Psoas muscle (tissue), 7 donors: ENCODE measurements at regions not wholly inside any gene's neighbourhood (a gene's known extent, or its start where the extent isn't known, plus 50 kb on each side); places are given as distances from the start of the nearest gene placed in this dataset.

ENCODE experiments used
- ATAC-seq, 4 donors: fragments of 200-7000 bp; cut with Tn5 transposase; one replicate each; pipeline ENCODE4 v1.9.1; 2020; ENCODE audit warnings: moderate library complexity in 3 of 4, mild to moderate bottlenecking in 2 of 4
- DNase-seq, 2 donors: peaks; one replicate each; pipeline ENCODE4 v3.0.0-alpha.2; 2020
- H3K27ac ChIP-seq: fragments of 200-600 bp; one replicate; pipeline ENCODE4 v1.8.0; 2022
- H3K27me3 ChIP-seq, 3 donors: fragments of 200-600 bp in 1 of 3; one replicate each; pipeline versions ENCODE4 v1.6.1 to v1.8.0; 2013 to 2022; ENCODE audit warnings: low read length in 2 of 3, mild to moderate bottlenecking in 2 of 3, moderate library complexity in 1 of 3; ENCODE audit not compliant: insufficient read depth in 3 of 3
- H3K36me3 ChIP-seq, 2 donors: fragments of 200-600 bp in 1 of 2; one replicate each; pipeline versions ENCODE4 v1.6.1 to v1.8.0; 2013 to 2022; ENCODE audit warnings: low read depth in 1 of 2, mild to moderate bottlenecking in 1 of 2, moderate library complexity in 1 of 2; ENCODE audit not compliant: insufficient read depth in 1 of 2
- H3K4me1 ChIP-seq: fragments of 200-600 bp; one replicate; pipeline ENCODE4 v1.8.0; 2022
- H3K4me3 ChIP-seq: fragments of 200-600 bp; one replicate; pipeline ENCODE4 v1.8.0; 2022; ENCODE audit warnings: mild to moderate bottlenecking
- H3K9me3 ChIP-seq: fragments of 200-600 bp; one replicate; pipeline ENCODE4 v1.8.0; 2022
- WGBS, 3 donors: extraction: QIAGEN DNeasy Blood & Tissue Kit; methylation state at CpG; one replicate each; pipeline versions ENCODE4 v1.1.6 to v1.1.7; 2013; 5-methylcytosine and 5-hydroxymethylcytosine counted together
- intact Hi-C, 2 donors: fragments of 100-400 bp; cut with DNase I; formaldehyde crosslinking; loops; one replicate each; pipeline versions ENCODE4 v1.11.0 to v1.14.2; 2022
- TF ChIP-seq, protein P1 (sequence below): fragments of 200-600 bp; IDR thresholded peaks from one replicate; pipeline ENCODE4 v1.8.0; 2022; ENCODE audit warnings: antibody characterized with exemption
- donor health status: healthy with polysubstance abuse.
- donor health status: DM: no; HTN: no; CAD: no; lungs with moderate emphysema.
- donor health status: Bipolar disorder and iron deficiency.
- donor health status: healthy.
- donor health status: DM: yes; HTN: yes; CAD: no.
- donor health status: DM: no; HTN: no; CAD: no.
- donor health status: DM: yes; HTN: yes; CAD: no.

GRCh38 chr1:58000821-58001220 is 545.7 kb downstream of the OMA1 start:
- TF ChIP-seq, protein P1, sequence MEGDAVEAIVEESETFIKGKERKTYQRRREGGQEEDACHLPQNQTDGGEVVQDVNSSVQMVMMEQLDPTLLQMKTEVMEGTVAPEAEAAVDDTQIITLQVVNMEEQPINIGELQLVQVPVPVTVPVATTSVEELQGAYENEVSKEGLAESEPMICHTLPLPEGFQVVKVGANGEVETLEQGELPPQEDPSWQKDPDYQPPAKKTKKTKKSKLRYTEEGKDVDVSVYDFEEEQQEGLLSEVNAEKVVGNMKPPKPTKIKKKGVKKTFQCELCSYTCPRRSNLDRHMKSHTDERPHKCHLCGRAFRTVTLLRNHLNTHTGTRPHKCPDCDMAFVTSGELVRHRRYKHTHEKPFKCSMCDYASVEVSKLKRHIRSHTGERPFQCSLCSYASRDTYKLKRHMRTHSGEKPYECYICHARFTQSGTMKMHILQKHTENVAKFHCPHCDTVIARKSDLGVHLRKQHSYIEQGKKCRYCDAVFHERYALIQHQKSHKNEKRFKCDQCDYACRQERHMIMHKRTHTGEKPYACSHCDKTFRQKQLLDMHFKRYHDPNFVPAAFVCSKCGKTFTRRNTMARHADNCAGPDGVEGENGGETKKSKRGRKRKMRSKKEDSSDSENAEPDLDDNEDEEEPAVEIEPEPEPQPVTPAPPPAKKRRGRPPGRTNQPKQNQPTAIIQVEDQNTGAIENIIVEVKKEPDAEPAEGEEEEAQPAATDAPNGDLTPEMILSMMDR, result no peak
- H3K4me1 ChIP-seq, result no peaks in the 10 kb centered on the region
- ATAC-seq, result no peak
- H3K36me3 ChIP-seq, result no peaks in the 10 kb centered on the region
- no peak overlapping the region for H3K27ac ChIP-seq
- no peaks in the 10 kb centered on the region for H3K9me3 ChIP-seq
- intact Hi-C loops, result no loop called here
- H3K4me3 ChIP-seq, result no peak overlapping the region
- WGBS, 3 donors, result 70 to 93% (median 83%) methylated on average over 1 of the region's 1 CpG
- peaks cover 0 to under 1% (median 0%) of the 10 kb centered on the region in 3 donors for H3K27me3 ChIP-seq
- no peak for DNase-seq

DNA sequence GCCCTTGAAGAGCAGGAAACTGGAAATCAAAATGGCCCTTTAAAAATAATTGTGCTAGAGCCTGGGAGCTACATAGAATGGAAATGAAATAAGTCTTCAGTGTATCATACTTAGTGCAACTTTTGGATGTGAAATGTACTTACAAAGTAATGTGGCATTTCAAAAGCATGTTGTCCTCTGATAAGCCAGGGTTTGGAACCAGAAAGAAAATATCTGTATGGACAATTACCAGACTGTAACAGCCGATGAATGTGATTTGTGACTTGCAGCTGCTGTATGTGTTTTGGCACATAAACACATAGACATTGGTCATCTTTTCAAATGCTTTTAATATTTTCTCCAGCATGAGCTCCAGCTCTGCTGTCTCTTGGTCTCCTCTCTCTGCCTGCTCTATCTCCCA is 546.4 kb downstream of the OMA1 start:
- ATAC-seq (no peak), DNase-seq (no peak)
- Histone ChIP-seq H3K36me3 (no peaks in the 10 kb centered on the region), H3K27ac (no peak overlapping the region), H3K27me3 (no peaks in the 10 kb centered on the region), H3K9me3 (no peaks in the 10 kb centered on the region), H3K4me1 (no peaks in the 10 kb centered on the region), H3K4me3 (no peak overlapping the region)
- WGBS, 3 donors, result 13 to 22% (median 15%) methylated on average over 1 of the region's 1 CpG
- TF ChIP-seq, protein P1, result no peak
- intact Hi-C loops, result no loop called here

GRCh38 chr1:57996400-57996799 is 550.1 kb downstream of the OMA1 start:
- WGBS, 3 donors, result 84 to 87% (median 86%) methylated on average over 2 of the region's 2 CpGs
- intact Hi-C loops, result no loop called here
- Histone ChIP-seq H3K36me3 (no peaks in the 10 kb centered on the region), H3K4me1 (no peaks in the 10 kb centered on the region), H3K4me3 (no peak overlapping the region), H3K27ac (no peak overlapping the region), H3K27me3 (no peaks in the 10 kb centered on the region), H3K9me3 (no peaks in the 10 kb centered on the region)
- TF ChIP-seq, protein P1, result no peak
- no peak for DNase-seq
- ATAC-seq, result no peak

GRCh38 chr1:57991289-57991688 is 555.2 kb downstream of the OMA1 start:
- ATAC-seq (no peak), DNase-seq (no peak)
- Histone ChIP-seq H3K27me3 (no peaks in the 10 kb centered on the region), H3K36me3 (no peaks in the 10 kb centered on the region), H3K4me1 (no peaks in the 10 kb centered on the region), H3K9me3 (no peaks in the 10 kb centered on the region), H3K4me3 (no peak overlapping the region), H3K27ac (no peak overlapping the region)
- TF ChIP-seq, protein P1, result no peak
- intact Hi-C loops, result no loop called here
- 59 to 69% (median 67%) methylated on average over 7 of the region's 7 CpGs for WGBS, 3 donors

DNA sequence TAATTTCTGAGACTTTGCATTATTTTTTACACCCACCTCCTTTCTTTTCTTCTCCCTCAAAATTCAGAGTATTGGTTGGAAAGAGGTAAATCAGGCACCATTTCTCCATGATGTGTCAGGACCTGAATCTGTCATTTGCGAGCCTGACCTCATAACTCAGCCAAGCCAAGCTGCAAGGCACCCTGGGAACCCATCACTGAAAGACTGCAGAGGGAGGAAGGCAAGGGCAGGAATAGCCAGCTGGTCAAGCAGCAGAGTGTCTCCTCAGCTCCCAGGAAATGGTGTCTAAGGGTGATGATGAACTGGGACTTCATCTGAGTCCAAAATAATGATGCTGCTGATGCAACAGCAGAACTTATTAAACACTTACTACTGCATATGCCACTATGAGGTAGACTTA is 556.6 kb downstream of the OMA1 start:
- no peak overlapping the region for H3K27ac ChIP-seq
- TF ChIP-seq, protein P1, result no peak
- 65 to 76% (median 65%) methylated on average over 1 of the region's 1 CpG for WGBS, 3 donors
- H3K4me1 ChIP-seq, result no peaks in the 10 kb centered on the region
- DNase-seq (no peak), ATAC-seq (no peak)
- no peaks in the 10 kb centered on the region for H3K36me3 ChIP-seq
- intact Hi-C loops, result no loop called here
- no peaks in the 10 kb centered on the region for H3K27me3 ChIP-seq
- H3K9me3 ChIP-seq, result no peaks in the 10 kb centered on the region
- H3K4me3 ChIP-seq, result no peak overlapping the region
